Left lung (tissue), 4 donors: ENCODE measurements at regions not wholly inside any gene's neighbourhood (a gene's known extent, or its start where the extent isn't known, plus 50 kb on each side); places are given as distances from the start of the nearest gene placed in this dataset.

ENCODE experiments used
- ATAC-seq: fragments of 200-7000 bp; cut with Tn5 transposase; one replicate; pipeline ENCODE4 v1.9.1; 2020; ENCODE audit warnings: moderate library complexity
- DNase-seq, 4 donors: peaks; one replicate each; pipeline ENCODE4 v3.0.0-alpha.2; 2013 to 2020
- H3K27ac ChIP-seq, 2 donors: fragments of 200-600 bp; sonication (generic) in 1 of 2; one replicate each; pipeline versions ENCODE4 v1.5.0 to v1.8.0; 2020 to 2021
- H3K27me3 ChIP-seq, 2 donors: fragments of 200-600 bp; sonication (generic) in 1 of 2; one replicate each; pipeline versions ENCODE4 v1.5.0 to v1.8.0; 2020 to 2021
- H3K36me3 ChIP-seq, 2 donors: fragments of 200-600 bp; sonication (generic) in 1 of 2; one replicate each; pipeline versions ENCODE4 v1.5.0 to v1.8.0; 2020 to 2021
- H3K4me1 ChIP-seq, 2 donors: fragments of 200-600 bp; one replicate each; pipeline ENCODE4 v1.8.0; 2021
- H3K4me3 ChIP-seq, 2 donors: fragments of 200-600 bp; sonication (generic) in 1 of 2; one replicate each; pipeline versions ENCODE4 v1.5.0 to v1.8.0; 2020 to 2021; ENCODE audit warnings: mild to moderate bottlenecking in 1 of 2
- H3K9me3 ChIP-seq, 2 donors: fragments of 200-600 bp; sonication (generic) in 1 of 2; one replicate each; pipeline versions ENCODE4 v1.5.0 to v1.8.0; 2020 to 2021
- CTCF ChIP-seq, 2 donors: fragments of 200-600 bp; sonication (generic) in 1 of 2; IDR thresholded peaks; one replicate each; pipeline versions ENCODE4 v1.5.0 to v1.8.0; 2021; ENCODE audit warnings: antibody characterized with exemption in 2 of 2
- intact Hi-C, 2 donors: fragments of 100-400 bp; cut with DNase I; formaldehyde crosslinking; loops; one replicate each; pipeline versions ENCODE4 v1.11.2 to v1.14.2; 2022
- donor health status: DM: no; HTN: yes; CAD: no.
- donor health status: DM: no; HTN: no; CAD: no.

DNA sequence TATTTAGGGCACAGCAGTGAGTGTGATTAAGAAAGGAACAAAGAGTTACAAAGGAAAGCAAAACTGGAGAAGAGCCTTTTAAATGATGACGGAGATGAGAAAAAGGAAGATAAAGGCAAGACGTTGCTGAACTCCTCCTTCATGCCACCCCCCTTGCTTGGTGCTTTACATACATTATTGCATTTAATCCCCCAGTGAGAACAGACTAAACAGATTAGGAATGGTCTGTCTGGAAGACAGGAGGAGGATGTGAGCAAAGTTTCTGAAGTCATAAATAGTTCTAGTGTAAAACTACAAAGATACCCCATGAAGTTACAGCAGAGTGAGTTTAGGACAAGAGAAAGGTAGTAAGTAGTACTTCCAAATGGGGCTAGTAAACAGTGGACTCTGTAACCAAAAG lies 113.5 kb downstream of the PLCE1 start:
- TF ChIP-seq CTCF (IDR thresholded peaks at IDR 0.05), result no peak
- Histone ChIP-seq H3K4me3 (no peak overlapping the region), H3K4me1 (no peaks in the 10 kb centered on the region), H3K27ac (no peak overlapping the region), H3K27me3 (no peaks in the 10 kb centered on the region), H3K9me3 (no peaks in the 10 kb centered on the region), H3K36me3 (no peaks in the 10 kb centered on the region)
- intact Hi-C loops, result no loop called here
- ATAC-seq (no peak), DNase-seq (no peak)

DNA sequence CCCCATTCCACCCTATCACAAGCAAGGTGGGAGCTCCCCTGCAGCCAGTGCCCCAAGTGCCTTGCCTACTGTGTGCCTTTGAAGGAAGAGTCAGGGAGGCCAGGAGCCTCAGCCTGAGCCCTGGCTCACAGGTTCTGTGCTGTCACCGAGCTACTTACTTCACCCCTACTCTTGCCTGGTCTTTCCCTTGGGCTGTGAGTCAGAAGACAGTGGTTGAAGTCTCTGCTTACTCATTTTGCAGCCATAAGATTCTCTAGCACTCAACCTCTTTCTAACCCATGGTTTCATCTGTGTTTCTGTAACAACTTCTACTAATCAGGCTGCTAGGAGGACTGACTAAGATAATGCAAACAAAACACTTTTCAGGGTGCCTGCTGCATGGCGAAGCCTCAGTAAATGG lies 114.5 kb downstream of the PLCE1 start:
- Histone ChIP-seq H3K27me3 (no peaks in the 10 kb centered on the region), H3K27ac (no peak overlapping the region), H3K9me3 (no peaks in the 10 kb centered on the region), H3K4me1 (no peaks in the 10 kb centered on the region), H3K36me3 (no peaks in the 10 kb centered on the region), H3K4me3 (no peak overlapping the region)
- ATAC-seq (peak; percentile 32), DNase-seq (no peak)
- intact Hi-C loops, result no loop called here
- no peak for TF ChIP-seq CTCF (IDR thresholded peaks at IDR 0.05)

GRCh38 chr10:94111367-94111766 lies 117.6 kb downstream of the PLCE1 start:
- intact Hi-C loops, result no loop called here
- no peaks in the 10 kb centered on the region for H3K36me3 ChIP-seq
- H3K9me3 ChIP-seq, result no peaks in the 10 kb centered on the region
- H3K4me3 ChIP-seq, result no peak overlapping the region
- DNase-seq (no peak), ATAC-seq (no peak)
- no peak for TF ChIP-seq CTCF (IDR thresholded peaks at IDR 0.05)
- H3K27ac ChIP-seq, result no peak overlapping the region
- H3K27me3 ChIP-seq, result no peaks in the 10 kb centered on the region
- no peaks in the 10 kb centered on the region for H3K4me1 ChIP-seq

- Histone ChIP-seq H3K4me3 (no peak overlapping the region), H3K4me1 (no peaks in the 10 kb centered on the region), H3K36me3 (no peaks in the 10 kb centered on the region), H3K9me3 (no peaks in the 10 kb centered on the region), H3K27me3 (no peaks in the 10 kb centered on the region), H3K27ac (no peak overlapping the region)
- no peak for ATAC-seq
- TF ChIP-seq CTCF (IDR thresholded peaks at IDR 0.05), result no peak
- intact Hi-C loops, result no loop called here
- no peak for DNase-seq
These were observed 118.6 kb downstream of the PLCE1 start for GRCh38 chr10:94112321-94112720.

DNA sequence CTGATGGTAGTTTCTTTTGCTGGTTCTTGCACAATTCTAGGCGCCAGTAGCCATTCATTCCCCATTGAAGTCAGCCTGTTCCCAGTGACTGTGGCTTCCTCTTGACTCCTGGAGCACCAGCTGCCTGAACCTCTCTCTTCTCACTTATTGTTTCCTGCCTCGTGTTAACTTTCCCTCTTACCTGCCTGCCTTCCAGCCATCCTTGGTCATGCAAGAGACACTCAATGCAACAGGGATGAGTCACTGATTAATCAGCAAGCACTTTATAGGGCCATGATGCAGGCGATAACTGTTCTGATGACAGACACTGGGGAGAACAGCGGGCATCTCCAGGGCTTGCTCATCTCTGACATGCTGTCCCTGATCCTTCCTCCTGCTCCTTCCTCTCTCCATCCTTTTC lies 122.0 kb downstream of the PLCE1 start:
- no peak for TF ChIP-seq CTCF (IDR thresholded peaks at IDR 0.05)
- Histone ChIP-seq H3K4me1 (no peaks in the 10 kb centered on the region), H3K4me3 (no peak overlapping the region), H3K27ac (no peak overlapping the region), H3K27me3 (no peaks in the 10 kb centered on the region), H3K9me3 (no peaks in the 10 kb centered on the region), H3K36me3 (no peaks in the 10 kb centered on the region)
- DNase-seq (no peak), ATAC-seq (no peak)
- intact Hi-C loops, result no loop called here
